Neuronal stem cell (in vitro differentiated cells): ENCODE measurements at regions not wholly inside any gene's neighbourhood (a gene's known extent, or its start where the extent isn't known, plus 50 kb on each side); places are given as distances from the start of the nearest gene placed in this dataset.

Experiments used
- DNase-seq: peaks from one replicate; pipeline ENCODE4 v3.0.0-alpha.2; 2013; ENCODE audit warnings: low spot score
- H2AFZ ChIP-seq: one replicate; pipeline ENCODE4 v1.6.1; 2013; ENCODE audit warnings: mild to moderate bottlenecking, low read length, inconsistent platforms
- H2AK5ac ChIP-seq: 2 replicates; pipeline ENCODE4 v1.6.1; 2013; ENCODE audit warnings: low read depth, mild to moderate bottlenecking, inconsistent platforms, low read length, moderate library complexity, mixed read lengths
- H2BK120ac ChIP-seq: 2 replicates; pipeline ENCODE4 v1.6.1; 2013; ENCODE audit warnings: low read depth, mild to moderate bottlenecking, inconsistent platforms, low read length, moderate library complexity, mixed read lengths
- H2BK12ac ChIP-seq: one replicate; pipeline ENCODE4 v1.6.1; 2013; ENCODE audit warnings: low read length, inconsistent platforms
- H2BK15ac ChIP-seq: 2 replicates; pipeline ENCODE4 v1.6.1; 2013; ENCODE audit warnings: mild to moderate bottlenecking, low read length, inconsistent platforms, mixed read lengths
- H2BK5ac ChIP-seq: one replicate; pipeline ENCODE4 v1.6.1; 2013; ENCODE audit warnings: inconsistent platforms, mild to moderate bottlenecking, low read length, moderate library complexity
- H3K14ac ChIP-seq: one replicate; pipeline ENCODE4 v1.6.1; 2013; ENCODE audit warnings: low read length, inconsistent platforms
- H3K18ac ChIP-seq: 2 replicates; pipeline ENCODE4 v1.6.1; 2013; ENCODE audit warnings: low read length, inconsistent platforms
- H3K23ac ChIP-seq: 2 replicates; pipeline ENCODE4 v1.6.1; 2013; ENCODE audit warnings: low read depth, mild to moderate bottlenecking, mixed read lengths, low read length, inconsistent platforms; ENCODE audit not compliant: poor library complexity
- H3K27ac ChIP-seq: replicated peaks from 3 replicates; pipeline ENCODE4 v1.5.1; 2013; ENCODE audit warnings: low read length, inconsistent platforms
- H3K27me3 ChIP-seq, 3 experiments: 2 replicates each; pipeline ENCODE4 v1.6.1; 2013; ENCODE audit warnings: low read length in 3 of 3, mild to moderate bottlenecking in 2 of 3, inconsistent platforms in 1 of 3, low read depth in 1 of 3, mixed read lengths in 1 of 3, moderate library complexity in 1 of 3; ENCODE audit not compliant: control insufficient read depth in 3 of 3, insufficient read depth in 3 of 3
- H3K36me3 ChIP-seq, 2 donors: replicated peaks in 1 of 2; 2 replicates each; pipeline ENCODE4 v1.6.1; 2013; ENCODE audit warnings: low read length in 2 of 2; ENCODE audit not compliant: control insufficient read depth in 2 of 2, insufficient read depth in 2 of 2
- H3K4ac ChIP-seq: 2 replicates; pipeline ENCODE4 v1.6.1; 2013; ENCODE audit warnings: inconsistent platforms, mild to moderate bottlenecking, low read length, moderate library complexity
- H3K4me1 ChIP-seq, 2 donors: 1 replicate in 1 of 2; 2 replicates in 1 of 2; pipeline ENCODE4 v1.6.1; 2013; ENCODE audit warnings: low read length in 2 of 2, low read depth in 1 of 2; ENCODE audit not compliant: control insufficient read depth in 2 of 2, insufficient read depth in 1 of 2
- H3K4me2 ChIP-seq: one replicate; pipeline ENCODE4 v1.6.1; 2013; ENCODE audit warnings: mild to moderate bottlenecking, low read length, inconsistent platforms; ENCODE audit not compliant: insufficient read depth, poor library complexity, severe bottlenecking
- H3K4me3 ChIP-seq, 2 donors: 2 replicates each; pipeline ENCODE4 v1.5.1; 2013; ENCODE audit warnings: low read length in 2 of 2, mild to moderate bottlenecking in 2 of 2, inconsistent platforms in 1 of 2, moderate library complexity in 1 of 2
- H3K79me1 ChIP-seq: one replicate; pipeline ENCODE4 v1.6.1; 2013; ENCODE audit warnings: low read depth, mild to moderate bottlenecking, inconsistent platforms, low read length, moderate library complexity
- H3K9ac ChIP-seq: one replicate; pipeline ENCODE4 v1.6.1; 2013; ENCODE audit warnings: mild to moderate bottlenecking, low read depth, low read length, inconsistent platforms; ENCODE audit not compliant: poor library complexity
- H3K9me3 ChIP-seq, 2 donors: replicated peaks in 1 of 2; 2 replicates each; pipeline versions ENCODE3 to v1.6.1; 2013; ENCODE audit warnings: low read length in 2 of 2, mild to moderate bottlenecking in 2 of 2, inconsistent platforms in 1 of 2, low read depth in 1 of 2, mixed read lengths in 1 of 2, moderate library complexity in 1 of 2; ENCODE audit not compliant: control insufficient read depth in 2 of 2, insufficient read depth in 1 of 2
- H4K8ac ChIP-seq: one replicate; pipeline ENCODE4 v1.6.1; 2013; ENCODE audit warnings: low read depth, mild to moderate bottlenecking, inconsistent platforms, low read length, moderate library complexity
- H4K91ac ChIP-seq: one replicate; pipeline ENCODE4 v1.6.1; 2013; ENCODE audit warnings: low read length, low read depth, mild to moderate bottlenecking, inconsistent platforms; ENCODE audit not compliant: poor library complexity
- WGBS, 2 donors: extraction: QIAGEN DNeasy Blood & Tissue Kit; methylation state at CpG; one replicate each; pipeline ENCODE4 v1.1.7; 2013; ENCODE audit warnings: missing lambda C conversion rate in 2 of 2, mixed read lengths in 1 of 2; ENCODE audit not compliant: insufficient read length in 2 of 2, insufficient replicate concordance in 1 of 2; ENCODE audit errors: extremely low coverage in 2 of 2; 5-methylcytosine and 5-hydroxymethylcytosine counted together

DNA sequence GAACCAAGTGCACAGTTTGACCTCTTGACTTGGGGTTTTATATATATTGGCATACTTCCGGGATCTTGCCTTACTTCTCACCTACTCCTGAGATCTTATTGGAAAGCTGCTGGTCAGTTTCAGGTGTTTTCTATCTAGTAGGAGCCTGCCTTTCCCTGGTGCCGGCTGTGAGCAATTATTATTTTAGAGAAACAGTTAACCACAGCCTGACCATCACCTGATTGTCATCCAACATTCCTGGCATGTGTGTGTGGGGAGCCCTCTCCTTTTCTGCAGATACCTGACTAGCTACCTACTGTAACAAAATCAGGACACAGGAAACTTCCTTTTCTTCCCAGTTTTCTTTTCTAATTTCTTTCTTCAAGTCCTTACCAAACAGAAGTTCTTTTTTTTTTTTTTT lies 220.4 kb downstream of the ATP23 start:
- no peak for DNase-seq
- Histone ChIP-seq H4K91ac (no peak overlapping the region), H3K36me3 (no peaks in the 10 kb centered on the region), H2BK12ac (no peak overlapping the region), H3K14ac (no peak overlapping the region), H3K23ac (no peak overlapping the region), H3K18ac (no peak overlapping the region), H3K27me3 (no peaks in the 10 kb centered on the region), H3K4me3 (no peak overlapping the region), H3K9ac (no peak overlapping the region), H3K4me2 (no peak overlapping the region), H2BK15ac (no peak overlapping the region), H4K8ac (no peak overlapping the region), H3K79me1 (no peaks in the 10 kb centered on the region), H3K27ac (no peak overlapping the region), H2BK120ac (no peak overlapping the region), H2BK5ac (no peak overlapping the region), H3K4ac (no peak overlapping the region), H3K4me1 (no peaks in the 10 kb centered on the region), H2AFZ (no peak overlapping the region), H3K9me3 (no peaks in the 10 kb centered on the region), H2AK5ac (no peak overlapping the region)
- WGBS, 2 donors: no CpG with 5 or more reads among the region's 2 CpGs

DNA sequence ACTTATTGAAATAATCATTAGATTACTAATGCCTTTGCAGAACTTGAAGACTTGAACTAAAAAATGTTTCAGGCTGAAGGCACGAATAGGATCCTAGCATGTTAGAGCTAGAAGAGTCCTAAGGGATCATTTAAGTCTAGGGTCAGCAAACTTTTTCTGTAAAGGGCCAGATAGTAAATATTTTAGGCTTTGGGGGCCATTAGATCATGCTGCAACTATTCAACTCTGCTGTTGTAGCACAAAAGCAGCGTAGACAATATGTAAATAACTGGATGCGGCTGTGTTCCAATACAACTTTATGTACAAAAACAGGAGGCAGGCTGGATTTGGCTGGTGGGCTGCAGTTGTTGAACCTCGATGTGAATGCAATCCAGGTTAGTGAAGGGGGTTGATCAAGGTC lies 221.7 kb downstream of the ATP23 start:
- no peak overlapping the region for H4K91ac ChIP-seq
- H2BK5ac ChIP-seq: no peak overlapping the region
- H3K23ac ChIP-seq: no peak overlapping the region
- no peak overlapping the region for H3K4me3 ChIP-seq
- no peaks in the 10 kb centered on the region for H3K79me1 ChIP-seq
- no peak overlapping the region for H2AK5ac ChIP-seq
- H3K4me1 ChIP-seq: no peaks in the 10 kb centered on the region
- H3K36me3 ChIP-seq: no peaks in the 10 kb centered on the region
- H3K4me2 ChIP-seq: no peak overlapping the region
- no peak overlapping the region for H3K27ac ChIP-seq
- H3K14ac ChIP-seq: no peak overlapping the region
- no peak overlapping the region for H4K8ac ChIP-seq
- peak overlapping the region; percentile 27 for H3K9ac ChIP-seq
- no peaks in the 10 kb centered on the region for H3K9me3 ChIP-seq
- no peak overlapping the region for H2BK120ac ChIP-seq
- H3K18ac ChIP-seq: no peak overlapping the region
- H2BK12ac ChIP-seq: no peak overlapping the region
- H3K27me3 ChIP-seq: no peaks in the 10 kb centered on the region
- no peak overlapping the region for H2BK15ac ChIP-seq
- no CpG with 5 or more reads among the region's 4 CpGs for WGBS, 2 donors
- DNase-seq: no peak
- H2AFZ ChIP-seq: no peak overlapping the region
- no peak overlapping the region for H3K4ac ChIP-seq

DNA sequence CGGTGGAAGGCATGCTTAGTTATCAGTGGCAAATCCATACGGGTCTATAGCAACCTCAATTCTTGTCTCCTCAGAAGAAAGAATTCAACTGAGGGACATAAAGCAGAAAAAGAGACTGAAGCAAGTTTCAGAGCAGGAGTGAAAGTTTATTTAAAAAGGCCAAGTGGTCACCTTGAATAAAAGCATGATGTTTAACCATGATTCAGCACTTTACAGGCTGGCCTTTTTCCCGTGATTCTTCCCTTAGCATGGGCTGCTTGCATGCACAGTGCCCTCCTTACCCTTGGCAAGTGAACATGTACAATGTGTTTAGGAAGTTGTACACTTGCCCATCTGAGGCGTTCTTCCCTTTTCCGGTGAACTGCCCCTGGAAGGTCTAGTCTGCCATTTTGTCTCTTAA lies 225.3 kb downstream of the ATP23 start:
- Histone ChIP-seq H2BK120ac (no peak overlapping the region), H2BK12ac (no peak overlapping the region), H3K18ac (no peak overlapping the region), H3K4me3 (no peak overlapping the region), H3K9ac (no peak overlapping the region), H3K23ac (no peak overlapping the region), H2AK5ac (no peak overlapping the region), H3K4me1 (no peaks in the 10 kb centered on the region), H3K14ac (no peak overlapping the region), H3K27me3 (no peaks in the 10 kb centered on the region), H2AFZ (no peak overlapping the region), H3K79me1 (no peaks in the 10 kb centered on the region), H4K8ac (no peak overlapping the region), H3K36me3 (no peaks in the 10 kb centered on the region), H4K91ac (no peak overlapping the region), H2BK15ac (no peak overlapping the region), H3K9me3 (no peaks in the 10 kb centered on the region), H3K27ac (no peak overlapping the region), H2BK5ac (no peak overlapping the region), H3K4me2 (no peak overlapping the region), H3K4ac (no peak overlapping the region)
- DNase-seq: no peak
- WGBS, 2 donors: no CpG with 5 or more reads among the region's 5 CpGs

DNA sequence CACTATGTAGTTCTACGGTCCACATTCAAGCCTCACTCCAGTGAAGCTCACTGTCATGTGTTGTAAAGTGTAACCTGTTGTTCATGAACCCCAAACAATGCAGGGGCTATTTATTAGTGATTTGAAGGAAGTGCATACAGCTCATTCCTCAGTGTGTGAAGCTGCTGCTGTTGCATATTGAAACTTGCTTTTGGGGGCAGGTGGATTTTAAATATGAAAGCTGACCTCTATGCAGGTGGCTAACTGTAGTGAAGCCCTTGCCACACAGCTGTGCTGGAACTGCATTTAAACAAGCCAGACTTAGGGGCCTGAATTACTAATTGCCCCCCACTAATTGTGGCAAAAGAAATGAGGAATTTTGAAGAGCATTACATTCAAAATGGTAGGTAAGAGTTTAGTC lies 226.3 kb downstream of the ATP23 start:
- Histone ChIP-seq H3K79me1 (no peaks in the 10 kb centered on the region), H3K4ac (no peak overlapping the region), H3K14ac (no peak overlapping the region), H3K23ac (no peak overlapping the region), H3K9me3 (no peaks in the 10 kb centered on the region), H2BK120ac (no peak overlapping the region), H3K4me2 (no peak overlapping the region), H3K4me1 (no peaks in the 10 kb centered on the region), H3K36me3 (no peaks in the 10 kb centered on the region), H3K27ac (no peak overlapping the region), H2AFZ (no peak overlapping the region), H2BK15ac (no peak overlapping the region), H3K4me3 (no peak overlapping the region), H3K27me3 (no peaks in the 10 kb centered on the region), H2AK5ac (no peak overlapping the region), H3K18ac (no peak overlapping the region), H4K91ac (no peak overlapping the region), H3K9ac (no peak overlapping the region), H2BK12ac (no peak overlapping the region), H2BK5ac (no peak overlapping the region), H4K8ac (no peak overlapping the region)
- no CpG with 5 or more reads among the region's 1 CpG for WGBS, 2 donors
- no peak for DNase-seq
